ENCODE measurements at regions not wholly inside any gene's neighbourhood (a gene's known extent, or its start where the extent isn't known, plus 50 kb on each side); places are given as distances from the start of the nearest gene placed in this dataset.

GRCh38 chr11:33634291-33634834 lies 66.3 kb downstream of the C11orf91 start:
- no peak for TF ChIP-seq POLR2AphosphoS5 (IDR thresholded peaks at IDR 0.05)
- TF ChIP-seq CTCF (IDR thresholded peaks at IDR 0.05 in 8 of 11, conservative IDR thresholded peaks at IDR 0.05 in 3 of 11): no peak
- no peak for TF ChIP-seq POLR2A (IDR thresholded peaks at IDR 0.05)

Data from spleen (tissue), 7 donors.